Cardiac septum (tissue), 1 donor: ENCODE measurements at regions not wholly inside any gene's neighbourhood (a gene's known extent, or its start where the extent isn't known, plus 50 kb on each side); places are given as distances from the start of the nearest gene placed in this dataset.

ENCODE experiments used
- DNase-seq: peaks from one replicate; pipeline ENCODE4 v3.0.0-alpha.2; 2020; ENCODE audit warnings: low spot score
- intact Hi-C: fragments of 100-400 bp; cut with DNase I; formaldehyde crosslinking; loops from one replicate; pipeline ENCODE4 v1.14.0; 2022
- donor health status: DM: no; HTN: no; CAD: no.

- intact Hi-C loops, result no loop called here
- no peak for DNase-seq
Observed at GRCh38 chr19:16000024-16000663, 51.3 kb downstream of the OR10H4 start.

GRCh38 chr19:16001481-16002312 is 52.9 kb downstream of the OR10H4 start:
- intact Hi-C loops, result no loop called here
- peak; percentile 64 for DNase-seq

- intact Hi-C loops, result no loop called here
- peak; percentile 41 for DNase-seq
Observed at GRCh38 chr19:16002406-16003384, 53.9 kb downstream of the OR10H4 start.

- intact Hi-C loops, result no loop called here
- no peak for DNase-seq
Observed at GRCh38 chr19:16003391-16003790, 54.6 kb downstream of the OR10H4 start.

GRCh38 chr19:16005925-16006324 is 57.1 kb downstream of the OR10H4 start:
- intact Hi-C loops, result no loop called here
- no peak for DNase-seq

- intact Hi-C loops, result no loop called here
- no peak for DNase-seq
Observed at GRCh38 chr19:16012552-16012951, 63.7 kb upstream of the TPM4 start.

GRCh38 chr19:16013181-16013850 is 63.0 kb upstream of the TPM4 start:
- intact Hi-C loops, result no loop called here
- DNase-seq, result peak; percentile 60

- DNase-seq, result peak; percentile 62
- intact Hi-C loops, result no loop called here
Observed at GRCh38 chr19:16013851-16014840, 62.1 kb upstream of the TPM4 start.

GRCh38 chr19:16014923-16015804 is 61.1 kb upstream of the TPM4 start:
- DNase-seq, result peak; percentile 65
- intact Hi-C loops, result no loop called here

- no peak for DNase-seq
- intact Hi-C loops, result no loop called here
Observed at GRCh38 chr19:16015805-16016173, 60.5 kb upstream of the TPM4 start.

GRCh38 chr19:16016226-16017137 is 59.8 kb upstream of the TPM4 start:
- peak; percentile 68 for DNase-seq
- intact Hi-C loops, result no loop called here

- intact Hi-C loops, result no loop called here
- DNase-seq, result no peak
Observed at GRCh38 chr19:16017138-16017490, 59.2 kb upstream of the TPM4 start.

GRCh38 chr19:16018106-16018755 is 58.1 kb upstream of the TPM4 start:
- peak; percentile 58 for DNase-seq
- intact Hi-C loops, result no loop called here

GRCh38 chr19:16018801-16019551 is 57.3 kb upstream of the TPM4 start:
- DNase-seq, result peak; percentile 66

GRCh38 chr19:16019691-16020448 is 56.4 kb upstream of the TPM4 start:
- intact Hi-C loops, result no loop called here
- peak; percentile 73 for DNase-seq

More at GRCh38 chr19:16018801-16019551, 57.3 kb upstream of the TPM4 start:
- intact Hi-C loops, result no loop called here
